ENCODE measurements at regions not wholly inside any gene's neighbourhood (a gene's known extent, or its start where the extent isn't known, plus 50 kb on each side); places are given as distances from the start of the nearest gene placed in this dataset.

DNA sequence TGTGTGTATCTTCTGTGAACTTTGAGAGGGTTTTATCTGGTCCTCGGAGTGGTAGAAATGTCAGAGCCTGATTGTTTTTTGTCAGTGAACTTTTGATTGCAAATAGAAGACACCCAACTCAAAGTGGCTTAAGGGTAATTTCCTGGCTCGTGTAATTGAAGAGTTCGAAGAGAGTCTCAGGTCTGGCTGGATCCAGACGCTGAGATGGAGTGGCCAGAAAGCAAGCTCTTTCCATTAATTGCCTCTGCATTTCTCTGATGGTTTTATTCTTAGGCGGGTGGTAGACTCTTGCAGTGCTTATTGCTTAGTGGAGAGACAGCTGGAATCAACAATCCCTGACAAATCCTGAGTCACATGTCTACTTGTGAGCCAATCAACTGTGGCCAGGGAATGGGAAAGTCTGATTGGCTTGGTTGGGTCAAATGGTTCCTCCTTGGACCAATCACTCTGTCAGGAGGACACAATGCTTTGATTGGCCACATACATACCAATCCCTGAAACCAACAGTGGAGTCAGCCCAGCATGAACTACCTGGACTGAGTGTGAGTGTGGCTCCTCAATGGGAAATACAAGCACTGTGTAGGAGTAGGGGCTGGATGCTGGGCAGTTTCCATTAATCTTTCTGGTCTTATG, 330.5 kb downstream of the AACS start:
- H3K27me3 ChIP-seq (replicated peaks in 1 of 7): peaks cover 0 to 20% (median 0%) of the 10 kb centered on the region in 7 donors
- intact Hi-C loops (cut with DNase I; ENCODE audit: low total_unique reads): no loop called here
- peaks cover 0 to 14% (median 8%) of the 10 kb centered on the region in 8 donors for H3K9me3 ChIP-seq
- H3K27ac ChIP-seq: no peak overlapping the region
- no peaks in the 10 kb centered on the region for H3K36me3 ChIP-seq
- DNase-seq: no peak
- WGBS, 5 donors: 78 to 93% (median 91%) methylated on average over 5 of the region's 5 CpGs
- TF ChIP-seq, protein P1, sequence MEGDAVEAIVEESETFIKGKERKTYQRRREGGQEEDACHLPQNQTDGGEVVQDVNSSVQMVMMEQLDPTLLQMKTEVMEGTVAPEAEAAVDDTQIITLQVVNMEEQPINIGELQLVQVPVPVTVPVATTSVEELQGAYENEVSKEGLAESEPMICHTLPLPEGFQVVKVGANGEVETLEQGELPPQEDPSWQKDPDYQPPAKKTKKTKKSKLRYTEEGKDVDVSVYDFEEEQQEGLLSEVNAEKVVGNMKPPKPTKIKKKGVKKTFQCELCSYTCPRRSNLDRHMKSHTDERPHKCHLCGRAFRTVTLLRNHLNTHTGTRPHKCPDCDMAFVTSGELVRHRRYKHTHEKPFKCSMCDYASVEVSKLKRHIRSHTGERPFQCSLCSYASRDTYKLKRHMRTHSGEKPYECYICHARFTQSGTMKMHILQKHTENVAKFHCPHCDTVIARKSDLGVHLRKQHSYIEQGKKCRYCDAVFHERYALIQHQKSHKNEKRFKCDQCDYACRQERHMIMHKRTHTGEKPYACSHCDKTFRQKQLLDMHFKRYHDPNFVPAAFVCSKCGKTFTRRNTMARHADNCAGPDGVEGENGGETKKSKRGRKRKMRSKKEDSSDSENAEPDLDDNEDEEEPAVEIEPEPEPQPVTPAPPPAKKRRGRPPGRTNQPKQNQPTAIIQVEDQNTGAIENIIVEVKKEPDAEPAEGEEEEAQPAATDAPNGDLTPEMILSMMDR (IDR thresholded peaks at IDR 0.05 in 8 of 11, conservative IDR thresholded peaks at IDR 0.05 in 3 of 11): no peak
- no peak for TF ChIP-seq POLR2AphosphoS5 (IDR thresholded peaks at IDR 0.05)
- TF ChIP-seq POLR2A (IDR thresholded peaks at IDR 0.05): no peak
- no peaks in the 10 kb centered on the region for H3K4me1 ChIP-seq
- no peak overlapping the region for H3K4me3 ChIP-seq

DNA sequence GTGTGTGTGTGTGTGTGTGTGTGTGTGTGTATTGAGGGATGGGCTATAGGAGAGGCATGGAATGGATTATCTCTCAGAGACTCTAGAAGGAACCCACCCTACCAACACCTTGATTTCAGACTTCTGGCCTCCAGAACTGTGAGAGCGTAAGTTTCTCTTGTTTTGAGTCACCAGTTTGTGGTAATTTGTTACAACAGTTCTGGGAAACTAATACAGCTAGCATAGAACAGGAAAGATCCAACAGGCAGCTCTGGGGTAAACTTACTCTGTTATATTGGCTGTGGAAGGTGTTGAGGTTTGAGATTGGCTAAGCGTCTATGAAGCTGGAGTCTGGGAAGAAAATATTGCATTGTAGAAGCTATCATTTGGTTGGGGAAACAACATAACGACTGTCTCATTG, 334.3 kb downstream of the AACS start:
- no peak for DNase-seq
- H3K27me3 ChIP-seq (replicated peaks in 1 of 7): peaks cover 0 to 17% (median 0%) of the 10 kb centered on the region in 7 donors
- H3K4me3 ChIP-seq: no peak overlapping the region
- H3K9me3 ChIP-seq: peaks cover 0 to 35% (median 21%) of the 10 kb centered on the region in 8 donors
- H3K27ac ChIP-seq: no peak overlapping the region
- TF ChIP-seq, protein P1 (IDR thresholded peaks at IDR 0.05 in 8 of 11, conservative IDR thresholded peaks at IDR 0.05 in 3 of 11): no peak
- TF ChIP-seq POLR2A (IDR thresholded peaks at IDR 0.05) (no peak), POLR2AphosphoS5 (IDR thresholded peaks at IDR 0.05) (no peak)
- intact Hi-C loops (cut with DNase I; ENCODE audit: low total_unique reads): no loop called here
- 66 to 80% (median 74%) methylated on average over 3 of the region's 3 CpGs for WGBS, 5 donors
- H3K36me3 ChIP-seq: no peaks in the 10 kb centered on the region
- no peaks in the 10 kb centered on the region for H3K4me1 ChIP-seq

DNA sequence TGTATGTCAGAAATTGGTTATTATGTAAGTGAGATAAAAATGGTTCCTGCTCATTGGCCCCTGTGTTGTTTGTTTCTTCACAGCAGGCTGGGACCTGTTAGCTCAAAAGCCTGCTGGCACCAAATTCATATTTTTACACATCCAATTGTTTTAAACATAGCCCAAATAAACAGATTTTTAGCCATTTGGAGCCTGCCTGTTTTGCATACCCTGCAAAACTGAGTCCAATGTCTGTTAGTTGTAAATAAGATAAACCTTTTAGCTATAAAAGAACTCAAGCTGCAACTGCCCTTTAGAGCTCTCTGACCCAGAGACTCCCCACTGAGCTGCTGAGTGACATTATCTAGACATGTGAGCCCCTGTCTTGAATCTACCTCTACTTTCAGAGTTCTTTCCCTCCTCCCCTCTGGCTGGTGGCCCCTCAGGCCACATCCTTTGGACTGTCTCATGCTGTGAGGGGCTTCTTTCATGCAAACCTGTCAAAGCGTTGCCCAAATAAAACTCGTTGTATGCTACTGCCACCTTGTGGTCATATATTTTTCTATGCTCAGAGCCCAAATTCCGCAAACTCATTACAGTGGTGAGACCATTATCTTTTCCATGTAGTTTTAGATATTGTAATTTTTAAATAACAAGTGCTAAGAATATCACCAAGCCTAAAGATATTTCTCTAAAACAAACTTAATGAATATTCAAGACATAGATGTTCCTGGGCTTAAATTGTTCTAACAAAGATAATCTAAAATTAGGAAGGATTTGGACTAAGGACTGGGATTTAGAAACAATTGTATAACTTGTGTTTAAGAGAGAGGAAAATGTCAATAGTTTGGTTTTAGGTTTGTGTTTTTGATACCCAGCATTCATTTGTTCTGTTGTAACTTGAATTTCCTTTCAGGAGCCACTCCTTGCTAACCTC, 337.9 kb downstream of the AACS start:
- no peak overlapping the region for H3K27ac ChIP-seq
- H3K4me1 ChIP-seq: no peaks in the 10 kb centered on the region
- H3K27me3 ChIP-seq (replicated peaks in 1 of 7): peaks cover 0 to 40% (median 0%) of the 10 kb centered on the region in 7 donors
- intact Hi-C loops (cut with DNase I; ENCODE audit: low total_unique reads): loop anchor here (10.0 kb wide), 1 partner anchor 218 kb away; the partner anchor contains the start of gene TMEM132B
- no peak for TF ChIP-seq POLR2AphosphoS5 (IDR thresholded peaks at IDR 0.05)
- TF ChIP-seq, protein P1 (IDR thresholded peaks at IDR 0.05 in 8 of 11, conservative IDR thresholded peaks at IDR 0.05 in 3 of 11): peak in 9 of 11 experiments; percentile 8 to 54 (median 46)
- H3K36me3 ChIP-seq: no peaks in the 10 kb centered on the region
- 20 to 35% (median 25%) methylated on average over 3 of the region's 3 CpGs for WGBS, 5 donors
- H3K4me3 ChIP-seq: no peak overlapping the region
- no peak for DNase-seq
- H3K9me3 ChIP-seq: peaks cover 0 to 32% (median 20%) of the 10 kb centered on the region in 8 donors

DNA sequence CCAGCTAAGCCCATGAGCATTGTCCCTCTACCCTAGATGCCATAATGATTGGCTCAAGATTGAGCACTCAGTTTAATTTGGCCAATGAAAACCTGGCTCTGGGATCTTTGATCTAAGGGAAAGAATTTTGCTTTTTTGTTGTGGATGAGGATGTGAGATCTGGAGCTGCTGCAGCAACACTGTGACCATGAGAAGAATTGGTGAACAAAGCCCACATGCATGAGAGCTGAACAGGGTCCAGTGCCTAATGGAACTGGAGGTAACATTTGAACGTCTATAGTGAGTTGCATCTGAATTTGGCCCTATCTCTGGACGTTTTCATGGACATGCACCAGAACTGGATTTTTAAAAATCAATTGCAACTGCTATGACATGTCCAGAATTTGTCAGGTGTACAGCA, 338.6 kb downstream of the AACS start:
- WGBS, 5 donors: 71 to 79% (median 77%) methylated on average over 2 of the region's 2 CpGs
- Histone ChIP-seq H3K36me3 (no peaks in the 10 kb centered on the region), H3K27me3 (replicated peaks in 1 of 7) (peaks cover 0 to 40% (median 0%) of the 10 kb centered on the region in 7 donors), H3K27ac (no peak overlapping the region), H3K4me3 (no peak overlapping the region), H3K4me1 (no peaks in the 10 kb centered on the region), H3K9me3 (peaks cover 0 to 25% (median 14%) of the 10 kb centered on the region in 8 donors)
- TF ChIP-seq POLR2AphosphoS5 (IDR thresholded peaks at IDR 0.05): no peak
- TF ChIP-seq, protein P1 (IDR thresholded peaks at IDR 0.05 in 8 of 11, conservative IDR thresholded peaks at IDR 0.05 in 3 of 11): no peak
- no peak for TF ChIP-seq POLR2A (IDR thresholded peaks at IDR 0.05)
- DNase-seq: no peak
- intact Hi-C loops (cut with DNase I; ENCODE audit: low total_unique reads): loop anchor here (10.0 kb wide), 1 partner anchor 219 kb away; the partner anchor contains the start of gene TMEM132B
